ENCODE measurements at regions not wholly inside any gene's neighbourhood (a gene's known extent, or its start where the extent isn't known, plus 50 kb on each side); places are given as distances from the start of the nearest gene placed in this dataset.

DNA sequence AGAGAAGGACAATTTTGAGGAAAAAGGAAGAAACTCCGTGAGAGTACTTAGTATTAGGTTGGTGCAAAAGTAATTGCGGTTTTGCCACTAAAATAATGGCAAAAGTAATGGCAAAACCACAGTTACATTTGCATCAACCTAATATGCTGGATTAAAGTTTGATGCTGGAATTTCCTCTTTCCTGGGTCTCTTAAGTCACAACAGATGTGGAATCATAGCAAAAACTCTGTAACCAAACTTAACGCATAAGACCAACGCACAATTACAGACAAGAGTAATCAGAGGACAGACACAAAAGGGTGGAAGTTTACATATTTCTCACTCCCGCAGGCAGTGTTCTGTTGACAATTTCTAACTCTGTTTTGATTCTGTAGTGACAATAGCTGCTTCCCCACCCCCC is 182.4 kb downstream of the BACH1 start:
- TF ChIP-seq EZH2 (IDR thresholded peaks at IDR 0.05; ENCODE audit: insufficient read depth, poor library complexity, severe bottlenecking) (no peak), EZH2phosphoT487 (IDR thresholded peaks at IDR 0.05; ENCODE audit: insufficient read depth, low read depth) (no peak)

All from GM23248 (cell line).